ENCODE measurements at regions not wholly inside any gene's neighbourhood (a gene's known extent, or its start where the extent isn't known, plus 50 kb on each side); places are given as distances from the start of the nearest gene placed in this dataset.

DNA sequence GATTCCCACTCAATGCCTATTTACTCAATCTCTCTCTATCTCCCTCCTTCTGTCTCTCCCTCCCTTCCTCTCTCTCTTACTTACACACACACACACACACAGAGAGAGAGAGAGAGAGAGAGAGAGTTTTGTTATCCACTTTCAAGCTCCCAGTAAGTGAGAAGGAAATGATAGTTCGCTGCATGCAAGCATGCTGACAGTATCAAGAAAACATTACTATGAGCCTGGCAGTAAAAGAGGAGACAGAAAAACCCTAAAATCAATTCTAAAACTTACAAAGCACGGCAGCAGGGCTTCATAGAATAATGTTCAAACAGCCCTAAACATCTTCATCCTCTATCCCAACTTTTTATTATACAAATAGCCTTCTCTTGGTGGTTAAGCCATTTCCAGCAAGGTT lies 171.9 kb downstream of the FOXO1 start:
- DNase-seq (ENCODE audit: low read depth), result no peak
- no peak overlapping the region for H3K4me3 ChIP-seq (ENCODE audit: low read depth, low read length)
- TF ChIP-seq, protein P1, sequence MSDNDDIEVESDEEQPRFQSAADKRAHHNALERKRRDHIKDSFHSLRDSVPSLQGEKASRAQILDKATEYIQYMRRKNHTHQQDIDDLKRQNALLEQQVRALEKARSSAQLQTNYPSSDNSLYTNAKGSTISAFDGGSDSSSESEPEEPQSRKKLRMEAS (IDR thresholded peaks at IDR 0.05; ENCODE audit: low read depth, low read length), result no peak
- TF ChIP-seq CTCF (IDR thresholded peaks at IDR 0.05; ENCODE audit: low read depth, low read length), result no peak
- no peak for TF ChIP-seq POLR2A (IDR thresholded peaks at IDR 0.05; ENCODE audit: extremely low read depth, insufficient read length)
- no peak for TF ChIP-seq MYC (IDR thresholded peaks at IDR 0.05; ENCODE audit: low read depth, low read length)

- no peak overlapping the region for H3K4me3 ChIP-seq (ENCODE audit: low read depth, low read length)
- no peak for DNase-seq (ENCODE audit: low read depth)
- TF ChIP-seq MYC (IDR thresholded peaks at IDR 0.05; ENCODE audit: low read depth, low read length) (no peak), POLR2A (IDR thresholded peaks at IDR 0.05; ENCODE audit: extremely low read depth, insufficient read length) (no peak), CTCF (IDR thresholded peaks at IDR 0.05; ENCODE audit: low read depth, low read length) (no peak)
- TF ChIP-seq, protein P1 (IDR thresholded peaks at IDR 0.05; ENCODE audit: low read depth, low read length), result no peak
Observed at GRCh38 chr13:40494946-40495620, 171.4 kb downstream of the FOXO1 start.

- H3K4me3 ChIP-seq (ENCODE audit: low read depth, low read length), result no peak overlapping the region
- no peak for TF ChIP-seq MYC (IDR thresholded peaks at IDR 0.05; ENCODE audit: low read depth, low read length)
- TF ChIP-seq POLR2A (IDR thresholded peaks at IDR 0.05; ENCODE audit: extremely low read depth, insufficient read length), result no peak
- TF ChIP-seq, protein P1 (IDR thresholded peaks at IDR 0.05; ENCODE audit: low read depth, low read length), result no peak
- no peak for TF ChIP-seq CTCF (IDR thresholded peaks at IDR 0.05; ENCODE audit: low read depth, low read length)
- DNase-seq (ENCODE audit: low read depth), result no peak
Observed at GRCh38 chr13:40495621-40496001, 170.8 kb downstream of the FOXO1 start.

DNA sequence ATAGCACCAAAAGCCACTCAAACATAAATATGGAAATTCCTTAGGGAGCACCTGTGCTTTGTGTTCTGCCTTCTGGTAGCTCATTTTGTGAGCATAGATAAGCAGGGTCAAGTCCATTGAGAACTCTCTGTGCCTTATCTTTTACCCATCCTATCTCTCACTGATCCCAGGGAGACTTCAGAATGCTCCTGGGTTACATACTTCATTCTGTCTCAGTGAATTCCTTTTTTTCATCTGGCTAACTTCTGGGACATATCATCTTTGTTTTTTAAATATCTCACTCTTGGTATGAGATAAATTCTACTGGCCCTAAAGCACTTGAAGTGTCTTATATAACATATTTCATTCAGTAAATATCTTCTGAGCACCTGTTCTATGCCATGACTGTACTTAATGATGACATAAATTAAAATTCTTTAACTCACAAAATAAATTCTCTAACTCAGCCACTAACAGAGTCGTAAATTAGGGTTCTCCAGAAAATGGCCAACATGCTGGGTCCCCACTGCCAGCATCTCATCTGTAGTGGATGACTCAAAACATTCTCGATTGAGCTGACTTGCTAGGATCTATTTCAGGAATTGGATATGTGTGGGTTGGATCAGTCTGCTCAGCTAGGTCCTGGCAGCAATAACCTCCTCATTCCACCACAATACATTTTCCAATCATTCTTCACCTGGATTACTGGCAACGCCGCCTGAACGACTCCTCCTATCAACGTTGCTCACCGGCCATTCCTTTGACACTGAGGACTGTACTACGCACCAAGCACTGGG lies 170.2 kb downstream of the FOXO1 start:
- no peak overlapping the region for H3K4me3 ChIP-seq (ENCODE audit: low read depth, low read length)
- no peak for TF ChIP-seq CTCF (IDR thresholded peaks at IDR 0.05; ENCODE audit: low read depth, low read length)
- no peak for TF ChIP-seq MYC (IDR thresholded peaks at IDR 0.05; ENCODE audit: low read depth, low read length)
- TF ChIP-seq, protein P1 (IDR thresholded peaks at IDR 0.05; ENCODE audit: low read depth, low read length), result no peak
- no peak for TF ChIP-seq POLR2A (IDR thresholded peaks at IDR 0.05; ENCODE audit: extremely low read depth, insufficient read length)
- DNase-seq (ENCODE audit: low read depth), result no peak

GRCh38 chr13:40498461-40498860 lies 168.0 kb downstream of the FOXO1 start:
- no peak overlapping the region for H3K4me3 ChIP-seq (ENCODE audit: low read depth, low read length)
- TF ChIP-seq, protein P1 (IDR thresholded peaks at IDR 0.05; ENCODE audit: low read depth, low read length), result no peak
- TF ChIP-seq POLR2A (IDR thresholded peaks at IDR 0.05; ENCODE audit: extremely low read depth, insufficient read length), result no peak
- no peak for TF ChIP-seq MYC (IDR thresholded peaks at IDR 0.05; ENCODE audit: low read depth, low read length)
- no peak for TF ChIP-seq CTCF (IDR thresholded peaks at IDR 0.05; ENCODE audit: low read depth, low read length)
- no peak for DNase-seq (ENCODE audit: low read depth)

Measured in NB4 (cell line).